Lung microvascular endothelial cell (primary cell): ENCODE measurements at regions not wholly inside any gene's neighbourhood (a gene's known extent, or its start where the extent isn't known, plus 50 kb on each side); places are given as distances from the start of the nearest gene placed in this dataset.
"Not testable (repeated sequence)": the region's sequence is repeated elsewhere in the genome, so short reads cannot be mapped to it uniquely, and the experiment has no call there.

Experiments
- DNase-seq, 2 donors: peaks; one replicate each; pipeline versions ENCODE4 v3.0.0 to v3.0.0-alpha.2; 2010; ENCODE audit warnings: low read depth in 2 of 2

GRCh38 chr5:19287548-19288277 lies 700.3 kb downstream of the CDH18 start:
- not testable (repeated sequence) for DNase-seq

- DNase-seq = not testable (repeated sequence)
Measured at GRCh38 chr5:19288311-19288710, 699.7 kb downstream of the CDH18 start.

GRCh38 chr5:19297934-19298333 lies 690.1 kb downstream of the CDH18 start:
- no peak for DNase-seq

- DNase-seq = no peak
Measured at GRCh38 chr5:19301271-19301670, 686.7 kb downstream of the CDH18 start.

GRCh38 chr5:19314840-19315239 lies 673.2 kb downstream of the CDH18 start:
- no peak for DNase-seq

GRCh38 chr5:19319252-19319651 lies 668.7 kb downstream of the CDH18 start:
- no peak for DNase-seq

- DNase-seq = no peak
Measured at GRCh38 chr5:19322716-19323485, 665.1 kb downstream of the CDH18 start.

- no peak for DNase-seq
Measured at GRCh38 chr5:19334278-19334677, 653.7 kb downstream of the CDH18 start.

GRCh38 chr5:19342942-19343341 lies 645.1 kb downstream of the CDH18 start:
- no peak for DNase-seq

GRCh38 chr5:19352120-19352519 lies 635.9 kb downstream of the CDH18 start:
- DNase-seq = no peak

GRCh38 chr5:19369048-19369447 lies 619.0 kb downstream of the CDH18 start:
- DNase-seq = no peak

GRCh38 chr5:19369561-19369960 lies 618.4 kb downstream of the CDH18 start:
- no peak for DNase-seq

- DNase-seq = no peak
Measured at GRCh38 chr5:19370655-19371386, 617.2 kb downstream of the CDH18 start.

GRCh38 chr5:19388391-19388790 lies 599.6 kb downstream of the CDH18 start:
- no peak for DNase-seq

- no peak for DNase-seq
Measured at GRCh38 chr5:19401032-19401431, 587.0 kb downstream of the CDH18 start.

- no peak for DNase-seq
Measured at GRCh38 chr5:19406576-19407365, 581.2 kb downstream of the CDH18 start.

- DNase-seq = no peak
Measured at GRCh38 chr5:19408149-19408548, 579.9 kb downstream of the CDH18 start.

- DNase-seq = no peak
Measured at GRCh38 chr5:19411936-19412335, 576.1 kb downstream of the CDH18 start.
